ENCODE measurements at regions not wholly inside any gene's neighbourhood (a gene's known extent, or its start where the extent isn't known, plus 50 kb on each side); places are given as distances from the start of the nearest gene placed in this dataset.

GRCh38 chr13:91122766-91123165 lies 224.7 kb upstream of the MIR17HG start:
- TF ChIP-seq, protein P1, sequence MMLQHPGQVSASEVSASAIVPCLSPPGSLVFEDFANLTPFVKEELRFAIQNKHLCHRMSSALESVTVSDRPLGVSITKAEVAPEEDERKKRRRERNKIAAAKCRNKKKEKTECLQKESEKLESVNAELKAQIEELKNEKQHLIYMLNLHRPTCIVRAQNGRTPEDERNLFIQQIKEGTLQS (CRISPR knock-in tag; conservative IDR thresholded peaks at IDR 0.05): no peak
- TF ChIP-seq, protein P2, sequence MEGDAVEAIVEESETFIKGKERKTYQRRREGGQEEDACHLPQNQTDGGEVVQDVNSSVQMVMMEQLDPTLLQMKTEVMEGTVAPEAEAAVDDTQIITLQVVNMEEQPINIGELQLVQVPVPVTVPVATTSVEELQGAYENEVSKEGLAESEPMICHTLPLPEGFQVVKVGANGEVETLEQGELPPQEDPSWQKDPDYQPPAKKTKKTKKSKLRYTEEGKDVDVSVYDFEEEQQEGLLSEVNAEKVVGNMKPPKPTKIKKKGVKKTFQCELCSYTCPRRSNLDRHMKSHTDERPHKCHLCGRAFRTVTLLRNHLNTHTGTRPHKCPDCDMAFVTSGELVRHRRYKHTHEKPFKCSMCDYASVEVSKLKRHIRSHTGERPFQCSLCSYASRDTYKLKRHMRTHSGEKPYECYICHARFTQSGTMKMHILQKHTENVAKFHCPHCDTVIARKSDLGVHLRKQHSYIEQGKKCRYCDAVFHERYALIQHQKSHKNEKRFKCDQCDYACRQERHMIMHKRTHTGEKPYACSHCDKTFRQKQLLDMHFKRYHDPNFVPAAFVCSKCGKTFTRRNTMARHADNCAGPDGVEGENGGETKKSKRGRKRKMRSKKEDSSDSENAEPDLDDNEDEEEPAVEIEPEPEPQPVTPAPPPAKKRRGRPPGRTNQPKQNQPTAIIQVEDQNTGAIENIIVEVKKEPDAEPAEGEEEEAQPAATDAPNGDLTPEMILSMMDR (IDR thresholded peaks at IDR 0.05): no peak
- TF ChIP-seq, protein P3, sequence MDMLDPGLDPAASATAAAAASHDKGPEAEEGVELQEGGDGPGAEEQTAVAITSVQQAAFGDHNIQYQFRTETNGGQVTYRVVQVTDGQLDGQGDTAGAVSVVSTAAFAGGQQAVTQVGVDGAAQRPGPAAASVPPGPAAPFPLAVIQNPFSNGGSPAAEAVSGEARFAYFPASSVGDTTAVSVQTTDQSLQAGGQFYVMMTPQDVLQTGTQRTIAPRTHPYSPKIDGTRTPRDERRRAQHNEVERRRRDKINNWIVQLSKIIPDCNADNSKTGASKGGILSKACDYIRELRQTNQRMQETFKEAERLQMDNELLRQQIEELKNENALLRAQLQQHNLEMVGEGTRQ (CRISPR knock-in tag; IDR thresholded peaks at IDR 0.05): no peak
- TF ChIP-seq ESRRA (CRISPR knock-in tag; IDR thresholded peaks at IDR 0.05; ENCODE audit: borderline replicate concordance): no peak
- no peak for TF ChIP-seq GABPB1 (CRISPR knock-in tag; IDR thresholded peaks at IDR 0.05)
- TF ChIP-seq TEAD4 (CRISPR knock-in tag; IDR thresholded peaks at IDR 0.05): no peak
- no peak for TF ChIP-seq NR3C1 (CRISPR knock-in tag; conservative IDR thresholded peaks at IDR 0.05; ENCODE audit: low read depth)
- TF ChIP-seq ZMAT4 (CRISPR knock-in tag; IDR thresholded peaks at IDR 0.05): no peak
- no peak for TF ChIP-seq ATF1 (CRISPR knock-in tag; IDR thresholded peaks at IDR 0.05)
- TF ChIP-seq ZNF121 (CRISPR knock-in tag; IDR thresholded peaks at IDR 0.05): no peak
- no peak for TF ChIP-seq ZNF232 (CRISPR knock-in tag; IDR thresholded peaks at IDR 0.05)
- TF ChIP-seq, protein P4, sequence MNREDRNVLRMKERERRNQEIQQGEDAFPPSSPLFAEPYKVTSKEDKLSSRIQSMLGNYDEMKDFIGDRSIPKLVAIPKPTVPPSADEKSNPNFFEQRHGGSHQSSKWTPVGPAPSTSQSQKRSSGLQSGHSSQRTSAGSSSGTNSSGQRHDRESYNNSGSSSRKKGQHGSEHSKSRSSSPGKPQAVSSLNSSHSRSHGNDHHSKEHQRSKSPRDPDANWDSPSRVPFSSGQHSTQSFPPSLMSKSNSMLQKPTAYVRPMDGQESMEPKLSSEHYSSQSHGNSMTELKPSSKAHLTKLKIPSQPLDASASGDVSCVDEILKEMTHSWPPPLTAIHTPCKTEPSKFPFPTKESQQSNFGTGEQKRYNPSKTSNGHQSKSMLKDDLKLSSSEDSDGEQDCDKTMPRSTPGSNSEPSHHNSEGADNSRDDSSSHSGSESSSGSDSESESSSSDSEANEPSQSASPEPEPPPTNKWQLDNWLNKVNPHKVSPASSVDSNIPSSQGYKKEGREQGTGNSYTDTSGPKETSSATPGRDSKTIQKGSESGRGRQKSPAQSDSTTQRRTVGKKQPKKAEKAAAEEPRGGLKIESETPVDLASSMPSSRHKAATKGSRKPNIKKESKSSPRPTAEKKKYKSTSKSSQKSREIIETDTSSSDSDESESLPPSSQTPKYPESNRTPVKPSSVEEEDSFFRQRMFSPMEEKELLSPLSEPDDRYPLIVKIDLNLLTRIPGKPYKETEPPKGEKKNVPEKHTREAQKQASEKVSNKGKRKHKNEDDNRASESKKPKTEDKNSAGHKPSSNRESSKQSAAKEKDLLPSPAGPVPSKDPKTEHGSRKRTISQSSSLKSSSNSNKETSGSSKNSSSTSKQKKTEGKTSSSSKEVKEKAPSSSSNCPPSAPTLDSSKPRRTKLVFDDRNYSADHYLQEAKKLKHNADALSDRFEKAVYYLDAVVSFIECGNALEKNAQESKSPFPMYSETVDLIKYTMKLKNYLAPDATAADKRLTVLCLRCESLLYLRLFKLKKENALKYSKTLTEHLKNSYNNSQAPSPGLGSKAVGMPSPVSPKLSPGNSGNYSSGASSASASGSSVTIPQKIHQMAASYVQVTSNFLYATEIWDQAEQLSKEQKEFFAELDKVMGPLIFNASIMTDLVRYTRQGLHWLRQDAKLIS (CRISPR knock-in tag; IDR thresholded peaks at IDR 0.05; ENCODE audit: borderline replicate concordance): no peak
- no peak for TF ChIP-seq RELA (CRISPR knock-in tag; IDR thresholded peaks at IDR 0.05; ENCODE audit: borderline replicate concordance)
- TF ChIP-seq NFATC4 (CRISPR knock-in tag; IDR thresholded peaks at IDR 0.05): no peak
